Upper lobe of right lung (tissue), 1 donor: ENCODE measurements at regions not wholly inside any gene's neighbourhood (a gene's known extent, or its start where the extent isn't known, plus 50 kb on each side); places are given as distances from the start of the nearest gene placed in this dataset.

ENCODE experiments used
- ATAC-seq: fragments of 200-7000 bp; cut with Tn5 transposase; one replicate; pipeline ENCODE4 v1.9.1; 2020; ENCODE audit warnings: mild to moderate bottlenecking, moderate library complexity
- DNase-seq: peaks from one replicate; pipeline ENCODE4 v3.0.0-alpha.2; 2020
- H3K27ac ChIP-seq: fragments of 200-600 bp; one replicate; pipeline ENCODE4 v1.8.0; 2022
- H3K27me3 ChIP-seq: fragments of 200-600 bp; one replicate; pipeline ENCODE4 v1.8.0; 2022; ENCODE audit warnings: mild to moderate bottlenecking
- H3K36me3 ChIP-seq: fragments of 200-600 bp; one replicate; pipeline ENCODE4 v1.8.0; 2022
- H3K4me1 ChIP-seq: fragments of 200-600 bp; one replicate; pipeline ENCODE4 v1.8.0; 2022
- H3K4me3 ChIP-seq: fragments of 200-600 bp; one replicate; pipeline ENCODE4 v1.8.0; 2022; ENCODE audit warnings: mild to moderate bottlenecking
- H3K9me3 ChIP-seq: fragments of 200-600 bp; one replicate; pipeline ENCODE4 v1.8.0; 2022
- CTCF ChIP-seq: fragments of 200-600 bp; IDR thresholded peaks from one replicate; pipeline ENCODE4 v1.8.0; 2022; ENCODE audit warnings: antibody characterized with exemption
- intact Hi-C: fragments of 100-400 bp; cut with DNase I; formaldehyde crosslinking; loops from one replicate; pipeline ENCODE4 v1.11.0; 2022
- donor health status: DM: no; HTN: yes; CAD: no; lungs with severe emphysema.

DNA sequence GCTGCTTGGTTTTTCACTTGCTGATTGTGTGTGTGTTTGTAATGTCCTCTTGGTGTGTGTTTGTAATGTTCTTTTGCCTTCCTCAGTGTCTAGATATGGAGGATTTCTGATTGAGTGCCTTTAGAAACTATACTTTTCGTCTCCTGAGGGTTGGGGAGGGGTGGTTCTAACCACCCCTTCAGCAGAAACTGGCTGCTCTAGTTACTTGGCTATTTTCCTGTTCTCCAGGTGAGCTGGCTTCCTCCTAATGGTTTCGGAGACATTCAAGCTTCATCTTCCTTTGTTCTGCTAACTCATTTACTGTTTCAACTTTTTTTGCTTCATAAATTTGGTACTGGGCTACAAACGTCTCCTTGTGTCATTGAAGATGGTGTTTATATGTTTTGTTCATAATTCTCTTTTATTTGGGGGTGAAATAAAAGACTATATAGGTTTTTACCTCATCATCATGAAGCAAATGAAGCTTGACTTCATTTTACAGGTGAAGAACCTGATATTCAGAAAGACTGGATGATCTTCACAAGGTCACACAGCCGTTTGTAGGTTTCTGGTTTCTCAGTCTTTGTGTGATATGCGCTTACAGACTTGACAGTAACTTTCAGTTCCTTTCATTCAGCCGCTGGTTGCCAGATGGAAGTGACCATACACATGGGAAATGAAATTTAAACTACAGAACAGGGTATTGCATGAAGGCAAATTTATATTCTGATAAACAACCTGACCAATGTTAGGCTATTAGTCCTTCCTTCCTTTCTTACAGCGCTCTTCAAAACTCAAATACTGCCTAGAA is 238.5 kb downstream of the GALR1 start:
- no peak for TF ChIP-seq CTCF
- Histone ChIP-seq H3K27ac (no peak overlapping the region), H3K9me3 (no peaks in the 10 kb centered on the region), H3K4me3 (no peak overlapping the region), H3K4me1 (no peaks in the 10 kb centered on the region), H3K36me3 (no peaks in the 10 kb centered on the region), H3K27me3 (no peaks in the 10 kb centered on the region)
- ATAC-seq: no peak
- intact Hi-C loops: no loop called here
- DNase-seq: no peak

DNA sequence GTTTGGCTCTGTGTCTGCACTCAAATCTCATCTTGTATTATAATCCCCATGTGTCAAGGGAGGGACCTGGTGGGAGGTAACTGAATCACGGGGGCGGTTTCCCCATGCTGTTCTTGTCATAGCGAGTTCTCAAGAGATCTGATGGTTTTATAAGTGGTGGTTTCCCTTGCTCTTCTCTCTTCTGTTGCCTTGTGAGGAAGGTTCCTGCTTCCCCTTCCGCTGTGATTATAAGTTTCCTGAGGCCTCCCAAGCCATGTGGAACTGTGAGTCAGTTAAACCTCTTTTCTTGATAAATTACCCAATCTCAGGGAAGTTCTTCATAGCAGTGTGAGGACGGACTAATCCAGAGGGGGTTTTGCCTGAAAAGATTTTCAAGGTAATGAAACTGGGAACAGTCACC is 245.4 kb downstream of the GALR1 start:
- DNase-seq (no peak), ATAC-seq (no peak)
- no peak overlapping the region for H3K4me3 ChIP-seq
- H3K9me3 ChIP-seq: no peaks in the 10 kb centered on the region
- H3K27ac ChIP-seq: no peak overlapping the region
- H3K36me3 ChIP-seq: no peaks in the 10 kb centered on the region
- TF ChIP-seq CTCF: no peak
- no peaks in the 10 kb centered on the region for H3K27me3 ChIP-seq
- H3K4me1 ChIP-seq: no peaks in the 10 kb centered on the region
- intact Hi-C loops: no loop called here

DNA sequence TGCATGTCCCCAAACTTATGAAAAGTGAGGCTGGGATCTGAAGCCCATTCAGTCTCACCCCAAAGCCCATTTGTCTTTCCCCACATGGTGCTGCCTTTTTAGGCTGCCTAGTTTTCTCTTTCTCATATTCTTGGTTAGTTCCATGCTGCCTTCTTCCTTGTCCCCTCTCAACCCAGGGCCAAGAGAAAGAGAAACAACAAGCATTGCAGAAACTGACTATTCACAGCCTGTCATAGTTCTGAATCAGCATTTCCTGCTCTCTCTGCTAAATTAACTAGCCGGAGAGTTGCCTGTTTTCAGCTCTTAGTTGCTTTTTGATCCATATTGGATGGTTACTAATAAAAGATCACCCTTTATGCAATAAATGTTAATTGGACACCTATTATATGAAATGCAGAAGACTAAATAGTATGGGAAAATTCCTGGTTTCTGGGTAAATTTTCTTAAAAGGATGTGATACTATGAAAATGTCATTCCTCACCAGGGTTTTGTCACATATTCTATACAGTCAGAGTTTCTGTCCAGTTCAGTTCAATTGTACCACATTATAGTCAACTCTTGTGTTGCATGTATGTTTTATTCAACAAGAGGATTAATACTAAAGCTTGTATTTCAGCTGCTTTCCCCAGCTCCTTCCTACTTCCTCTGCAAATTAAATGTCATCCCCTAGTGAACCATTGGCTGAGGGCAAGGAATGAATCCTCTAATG is 246.5 kb downstream of the GALR1 start:
- intact Hi-C loops: no loop called here
- Histone ChIP-seq H3K4me1 (no peaks in the 10 kb centered on the region), H3K9me3 (no peaks in the 10 kb centered on the region), H3K27ac (no peak overlapping the region), H3K4me3 (no peak overlapping the region), H3K27me3 (no peaks in the 10 kb centered on the region), H3K36me3 (no peaks in the 10 kb centered on the region)
- DNase-seq (no peak), ATAC-seq (no peak)
- TF ChIP-seq CTCF: no peak

DNA sequence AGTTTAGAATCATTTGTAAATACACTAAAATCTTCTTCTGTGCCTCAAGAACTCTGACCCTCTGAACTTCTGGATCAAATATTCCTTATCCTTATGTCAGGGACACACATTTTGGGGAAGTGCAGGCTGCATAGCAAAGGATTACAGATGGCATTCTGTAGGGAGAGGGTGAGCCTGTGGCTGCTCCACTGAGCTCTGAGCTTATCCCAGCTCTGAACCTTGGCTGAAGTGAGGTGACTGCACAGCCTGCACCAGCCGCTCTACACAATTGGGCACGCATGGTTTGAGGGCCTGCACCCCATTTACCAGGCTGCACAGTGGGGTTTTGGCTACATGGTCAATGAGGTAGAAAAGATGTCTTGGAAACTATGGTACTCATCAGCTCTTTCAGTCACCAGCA is 251.6 kb downstream of the GALR1 start:
- no peaks in the 10 kb centered on the region for H3K9me3 ChIP-seq
- H3K4me1 ChIP-seq: no peaks in the 10 kb centered on the region
- ATAC-seq (no peak), DNase-seq (no peak)
- TF ChIP-seq CTCF: no peak
- intact Hi-C loops: no loop called here
- no peak overlapping the region for H3K4me3 ChIP-seq
- no peaks in the 10 kb centered on the region for H3K27me3 ChIP-seq
- no peaks in the 10 kb centered on the region for H3K36me3 ChIP-seq
- no peak overlapping the region for H3K27ac ChIP-seq

DNA sequence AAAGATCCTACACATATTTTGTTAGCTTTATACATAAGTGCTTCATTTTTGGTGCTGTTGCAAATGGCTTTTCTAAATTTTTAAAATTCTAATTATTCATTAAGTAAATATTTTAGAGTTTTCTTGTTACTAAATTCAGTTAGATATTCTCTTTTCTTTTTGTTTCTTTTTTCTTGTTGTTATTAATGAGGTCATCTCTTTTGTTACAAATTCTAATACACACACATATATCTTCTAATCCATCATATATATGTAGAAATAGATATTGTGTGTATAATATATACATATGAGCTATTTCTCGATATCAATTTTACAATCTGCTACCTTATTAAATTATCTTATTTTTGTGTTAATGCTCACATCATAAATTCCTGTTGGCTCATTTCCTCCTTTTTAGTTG is 255.9 kb downstream of the GALR1 start:
- Histone ChIP-seq H3K27me3 (no peaks in the 10 kb centered on the region), H3K4me1 (no peaks in the 10 kb centered on the region), H3K27ac (no peak overlapping the region), H3K4me3 (no peak overlapping the region), H3K36me3 (no peaks in the 10 kb centered on the region), H3K9me3 (no peaks in the 10 kb centered on the region)
- TF ChIP-seq CTCF: no peak
- no peak for ATAC-seq
- intact Hi-C loops: no loop called here
- DNase-seq: no peak
